ENCODE measurements at regions not wholly inside any gene's neighbourhood (a gene's known extent, or its start where the extent isn't known, plus 50 kb on each side); places are given as distances from the start of the nearest gene placed in this dataset.

DNA sequence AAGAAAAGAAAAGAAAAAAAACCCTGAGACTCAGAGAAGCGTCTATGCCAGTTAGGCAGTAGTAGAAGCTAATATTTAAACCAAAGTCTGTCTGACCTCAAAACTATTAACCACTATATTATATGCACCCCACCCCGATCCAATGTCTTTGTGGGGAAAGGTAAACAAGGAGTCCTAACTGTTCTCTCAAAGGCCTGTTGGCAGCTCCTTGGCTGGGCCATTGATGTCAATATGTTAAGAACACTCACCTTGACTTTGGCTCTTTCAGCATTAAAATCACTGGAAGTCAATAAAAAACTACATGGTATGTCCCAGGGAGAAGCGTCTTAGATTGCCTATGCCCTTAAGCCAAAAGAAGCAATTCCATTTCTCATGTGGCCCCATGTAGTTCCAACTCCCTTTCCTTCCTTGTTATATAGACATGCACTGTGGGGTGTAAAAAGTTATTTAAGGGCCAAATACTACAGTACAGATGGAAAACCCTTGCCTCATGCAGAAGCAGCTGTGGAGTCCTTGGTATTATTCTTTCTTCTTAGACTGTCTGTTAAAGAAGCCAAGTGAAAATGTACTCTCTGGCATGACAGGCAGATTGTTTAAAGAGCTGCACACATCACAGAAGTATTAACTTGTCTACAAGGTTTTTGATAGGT is 308.6 kb upstream of the RPS23 start:
- H3K79me2 ChIP-seq (ENCODE audit: insufficient read depth, low read length), result no peaks in the 10 kb centered on the region
- peaks cover 6 to 7% of the 10 kb centered on the region in 2 experiments; a peak in 3 of 4 replicates for H3K9me3 ChIP-seq (ENCODE audit: control insufficient read depth in 1 of 2, insufficient read depth in 1 of 2, low read depth in 1 of 2, low read length in 2 of 2)
- ChIA-PET CTCF (no interaction called here), RAD21 (ENCODE audit: low non-redundant PET in 1 of 2, low total read pairs in 2 of 2, uncharacterized antibody in 2 of 2, unreplicated experiment in 2 of 2) (no interaction called here), POLR2A (no interaction called here)
- no peak overlapping the region for H3K4me2 ChIP-seq (ENCODE audit: low read length)
- no peak for TF ChIP-seq JUND (IDR thresholded peaks at IDR 0.05)
- no peak for TF ChIP-seq SIN3A (IDR thresholded peaks at IDR 0.05; ENCODE audit: low read depth)
- no peak for TF ChIP-seq TCF7L2 (IDR thresholded peaks at IDR 0.05; ENCODE audit: borderline replicate concordance, extremely low read depth, insufficient read depth, insufficient read length)
- TF ChIP-seq YY1 (IDR thresholded peaks at IDR 0.05; ENCODE audit: extremely low read depth, insufficient replicate concordance, low read depth, low read length), result no peak
- TF ChIP-seq, protein P1, sequence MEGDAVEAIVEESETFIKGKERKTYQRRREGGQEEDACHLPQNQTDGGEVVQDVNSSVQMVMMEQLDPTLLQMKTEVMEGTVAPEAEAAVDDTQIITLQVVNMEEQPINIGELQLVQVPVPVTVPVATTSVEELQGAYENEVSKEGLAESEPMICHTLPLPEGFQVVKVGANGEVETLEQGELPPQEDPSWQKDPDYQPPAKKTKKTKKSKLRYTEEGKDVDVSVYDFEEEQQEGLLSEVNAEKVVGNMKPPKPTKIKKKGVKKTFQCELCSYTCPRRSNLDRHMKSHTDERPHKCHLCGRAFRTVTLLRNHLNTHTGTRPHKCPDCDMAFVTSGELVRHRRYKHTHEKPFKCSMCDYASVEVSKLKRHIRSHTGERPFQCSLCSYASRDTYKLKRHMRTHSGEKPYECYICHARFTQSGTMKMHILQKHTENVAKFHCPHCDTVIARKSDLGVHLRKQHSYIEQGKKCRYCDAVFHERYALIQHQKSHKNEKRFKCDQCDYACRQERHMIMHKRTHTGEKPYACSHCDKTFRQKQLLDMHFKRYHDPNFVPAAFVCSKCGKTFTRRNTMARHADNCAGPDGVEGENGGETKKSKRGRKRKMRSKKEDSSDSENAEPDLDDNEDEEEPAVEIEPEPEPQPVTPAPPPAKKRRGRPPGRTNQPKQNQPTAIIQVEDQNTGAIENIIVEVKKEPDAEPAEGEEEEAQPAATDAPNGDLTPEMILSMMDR (IDR thresholded peaks at IDR 0.05 in 2 of 3, conservative IDR thresholded peaks at IDR 0.05 in 1 of 3; ENCODE audit: borderline replicate concordance in 1 of 3, insufficient read depth in 1 of 3, low read depth in 2 of 3, low read length in 2 of 3), result no peak
- TF ChIP-seq POLR2A (IDR thresholded peaks at IDR 0.05; ENCODE audit: borderline replicate concordance, extremely low read depth, insufficient read depth, insufficient read length), result no peak
- no peak for TF ChIP-seq CBX3 (IDR thresholded peaks at IDR 0.05; ENCODE audit: low read depth)
- no peak for TF ChIP-seq EZH2phosphoT487 (IDR thresholded peaks at IDR 0.05; ENCODE audit: borderline replicate concordance)
- no peak for TF ChIP-seq SP1 (IDR thresholded peaks at IDR 0.05; ENCODE audit: low read depth)
- no peak for TF ChIP-seq ZFX (IDR thresholded peaks at IDR 0.05)
- TF ChIP-seq, protein P2, sequence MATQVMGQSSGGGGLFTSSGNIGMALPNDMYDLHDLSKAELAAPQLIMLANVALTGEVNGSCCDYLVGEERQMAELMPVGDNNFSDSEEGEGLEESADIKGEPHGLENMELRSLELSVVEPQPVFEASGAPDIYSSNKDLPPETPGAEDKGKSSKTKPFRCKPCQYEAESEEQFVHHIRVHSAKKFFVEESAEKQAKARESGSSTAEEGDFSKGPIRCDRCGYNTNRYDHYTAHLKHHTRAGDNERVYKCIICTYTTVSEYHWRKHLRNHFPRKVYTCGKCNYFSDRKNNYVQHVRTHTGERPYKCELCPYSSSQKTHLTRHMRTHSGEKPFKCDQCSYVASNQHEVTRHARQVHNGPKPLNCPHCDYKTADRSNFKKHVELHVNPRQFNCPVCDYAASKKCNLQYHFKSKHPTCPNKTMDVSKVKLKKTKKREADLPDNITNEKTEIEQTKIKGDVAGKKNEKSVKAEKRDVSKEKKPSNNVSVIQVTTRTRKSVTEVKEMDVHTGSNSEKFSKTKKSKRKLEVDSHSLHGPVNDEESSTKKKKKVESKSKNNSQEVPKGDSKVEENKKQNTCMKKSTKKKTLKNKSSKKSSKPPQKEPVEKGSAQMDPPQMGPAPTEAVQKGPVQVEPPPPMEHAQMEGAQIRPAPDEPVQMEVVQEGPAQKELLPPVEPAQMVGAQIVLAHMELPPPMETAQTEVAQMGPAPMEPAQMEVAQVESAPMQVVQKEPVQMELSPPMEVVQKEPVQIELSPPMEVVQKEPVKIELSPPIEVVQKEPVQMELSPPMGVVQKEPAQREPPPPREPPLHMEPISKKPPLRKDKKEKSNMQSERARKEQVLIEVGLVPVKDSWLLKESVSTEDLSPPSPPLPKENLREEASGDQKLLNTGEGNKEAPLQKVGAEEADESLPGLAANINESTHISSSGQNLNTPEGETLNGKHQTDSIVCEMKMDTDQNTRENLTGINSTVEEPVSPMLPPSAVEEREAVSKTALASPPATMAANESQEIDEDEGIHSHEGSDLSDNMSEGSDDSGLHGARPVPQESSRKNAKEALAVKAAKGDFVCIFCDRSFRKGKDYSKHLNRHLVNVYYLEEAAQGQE (IDR thresholded peaks at IDR 0.05; ENCODE audit: low read depth), result no peak
- TF ChIP-seq POLR2AphosphoS5 (IDR thresholded peaks at IDR 0.05; ENCODE audit: low read depth, low read length), result no peak
- TF ChIP-seq EZH2 (IDR thresholded peaks at IDR 0.05), result no peak
- TF ChIP-seq, protein P3, sequence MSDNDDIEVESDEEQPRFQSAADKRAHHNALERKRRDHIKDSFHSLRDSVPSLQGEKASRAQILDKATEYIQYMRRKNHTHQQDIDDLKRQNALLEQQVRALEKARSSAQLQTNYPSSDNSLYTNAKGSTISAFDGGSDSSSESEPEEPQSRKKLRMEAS (IDR thresholded peaks at IDR 0.05), result no peak
- TF ChIP-seq ELF1 (IDR thresholded peaks at IDR 0.05; ENCODE audit: borderline replicate concordance, low read depth), result no peak
- TF ChIP-seq FOSL1 (IDR thresholded peaks at IDR 0.05; ENCODE audit: low read depth), result no peak
- no peak for TF ChIP-seq SRF (IDR thresholded peaks at IDR 0.05; ENCODE audit: low read depth)
- no peak for TF ChIP-seq ZNF274 (IDR thresholded peaks at IDR 0.05; ENCODE audit: low read depth, low read length)
- TF ChIP-seq RAD21 (IDR thresholded peaks at IDR 0.05; ENCODE audit: low read depth), result no peak
- TF ChIP-seq, protein P4, sequence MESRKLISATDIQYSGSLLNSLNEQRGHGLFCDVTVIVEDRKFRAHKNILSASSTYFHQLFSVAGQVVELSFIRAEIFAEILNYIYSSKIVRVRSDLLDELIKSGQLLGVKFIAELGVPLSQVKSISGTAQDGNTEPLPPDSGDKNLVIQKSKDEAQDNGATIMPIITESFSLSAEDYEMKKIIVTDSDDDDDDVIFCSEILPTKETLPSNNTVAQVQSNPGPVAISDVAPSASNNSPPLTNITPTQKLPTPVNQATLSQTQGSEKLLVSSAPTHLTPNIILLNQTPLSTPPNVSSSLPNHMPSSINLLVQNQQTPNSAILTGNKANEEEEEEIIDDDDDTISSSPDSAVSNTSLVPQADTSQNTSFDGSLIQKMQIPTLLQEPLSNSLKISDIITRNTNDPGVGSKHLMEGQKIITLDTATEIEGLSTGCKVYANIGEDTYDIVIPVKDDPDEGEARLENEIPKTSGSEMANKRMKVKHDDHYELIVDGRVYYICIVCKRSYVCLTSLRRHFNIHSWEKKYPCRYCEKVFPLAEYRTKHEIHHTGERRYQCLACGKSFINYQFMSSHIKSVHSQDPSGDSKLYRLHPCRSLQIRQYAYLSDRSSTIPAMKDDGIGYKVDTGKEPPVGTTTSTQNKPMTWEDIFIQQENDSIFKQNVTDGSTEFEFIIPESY (IDR thresholded peaks at IDR 0.05; ENCODE audit: extremely low read depth, insufficient replicate concordance, low read length), result no peak
- ATAC-seq, result no peak
- no peaks in the 10 kb centered on the region for H3K4me1 ChIP-seq (ENCODE audit: control insufficient read depth in 1 of 2, insufficient read depth in 2 of 2, low read length in 2 of 2)
- intact Hi-C loops (cut with micrococcal nuclease), result no loop called here
- no peaks in the 10 kb centered on the region for H3K36me3 ChIP-seq (ENCODE audit: control insufficient read depth in 1 of 2, insufficient read depth in 2 of 2, low read length in 2 of 2)
- no peaks in the 10 kb centered on the region for H4K20me1 ChIP-seq (ENCODE audit: insufficient read depth)
- no peak for DNase-seq (ENCODE audit: low read depth, low spot score)
- H3K27ac ChIP-seq (ENCODE audit: low read depth, low read length), result no peak overlapping the region
- H3K9ac ChIP-seq (ENCODE audit: low read length), result no peak overlapping the region
- no peaks in the 10 kb centered on the region for H3K27me3 ChIP-seq (ENCODE audit: insufficient read depth, low read length)
- BruUV-seq (replicated peaks), result no TSS peak
- H2AFZ ChIP-seq (ENCODE audit: low read depth, low read length, poor library complexity, severe bottlenecking), result no peak overlapping the region
- H3K9me2 ChIP-seq (ENCODE audit: insufficient read depth), result no peaks in the 10 kb centered on the region
- no peak overlapping the region for H3K4me3 ChIP-seq (replicated peaks in 1 of 2; ENCODE audit: low read depth in 1 of 2, low read length in 2 of 2)
